GM21360 (cell line): ENCODE measurements at regions not wholly inside any gene's neighbourhood (a gene's known extent, or its start where the extent isn't known, plus 50 kb on each side); places are given as distances from the start of the nearest gene placed in this dataset.
"Not testable (repeated sequence)": the region's sequence is repeated elsewhere in the genome, so short reads cannot be mapped to it uniquely, and the experiment has no call there.

Source experiments
- ATAC-seq: cut with Tn5 transposase; IDR thresholded peaks from one replicate; pipeline ENCODE4 v1.9.1; 2021; ENCODE audit warnings: mild to moderate bottlenecking, moderate library complexity; ENCODE audit not compliant: unreplicated experiment

GRCh38 chr1:234924450-234925355 is 203.9 kb downstream of the TOMM20 start:
- ATAC-seq, result no peak

- no peak for ATAC-seq
Measured at GRCh38 chr1:234923626-234924025, 205.0 kb downstream of the TOMM20 start.

- no peak for ATAC-seq
Measured at GRCh38 chr1:234922987-234923386, 205.7 kb downstream of the TOMM20 start.

- no peak for ATAC-seq
Measured at GRCh38 chr1:234921266-234922062, 207.2 kb downstream of the TOMM20 start.

GRCh38 chr1:234920843-234921140 is 207.8 kb downstream of the TOMM20 start:
- no peak for ATAC-seq

GRCh38 chr1:234920136-234920842 is 208.3 kb downstream of the TOMM20 start:
- no peak for ATAC-seq

GRCh38 chr1:234918961-234919761 is 209.5 kb downstream of the TOMM20 start:
- ATAC-seq, result no peak

- no peak for ATAC-seq
Measured at GRCh38 chr1:234918181-234918841, 210.3 kb downstream of the TOMM20 start.

GRCh38 chr1:234917495-234918180 is 211.0 kb downstream of the TOMM20 start:
- no peak for ATAC-seq

GRCh38 chr1:234916840-234917239 is 211.8 kb downstream of the TOMM20 start:
- no peak for ATAC-seq

GRCh38 chr1:234915924-234916675 is 212.5 kb downstream of the TOMM20 start:
- ATAC-seq, result no peak

GRCh38 chr1:234914606-234915290 is 213.9 kb downstream of the TOMM20 start:
- ATAC-seq, result no peak

GRCh38 chr1:234913771-234914170 is 214.9 kb downstream of the TOMM20 start:
- no peak for ATAC-seq

- no peak for ATAC-seq
Measured at GRCh38 chr1:234913278-234913649, 215.4 kb downstream of the TOMM20 start.

- no peak for ATAC-seq
Measured at GRCh38 chr1:234912548-234913277, 215.9 kb downstream of the TOMM20 start.

GRCh38 chr1:234911787-234912186 is 216.8 kb downstream of the TOMM20 start:
- no peak for ATAC-seq

- ATAC-seq, result not testable (repeated sequence)
Measured at GRCh38 chr1:234911136-234911535, 217.5 kb downstream of the TOMM20 start.

- no peak for ATAC-seq
Measured at GRCh38 chr1:234909851-234910250, 218.8 kb downstream of the TOMM20 start.
